ENCODE measurements at regions not wholly inside any gene's neighbourhood (a gene's known extent, or its start where the extent isn't known, plus 50 kb on each side); places are given as distances from the start of the nearest gene placed in this dataset.

GRCh38 chr10:131464789-131465188 is 153.3 kb upstream of the TCERG1L start:
- 2% methylated on average over 5 of the region's 5 CpGs for WGBS (ENCODE audit: low lambda C conversion rate)
- peaks cover 0 to 9% of the 10 kb centered on the region in 2 experiments; a peak in 2 of 5 replicates for H3K27me3 ChIP-seq (ENCODE audit: control insufficient read depth in 1 of 2, insufficient read depth in 2 of 2, low read length in 2 of 2)
- ATAC-seq (no peak), FAIRE-seq (no peak), DNase-seq (ENCODE audit: low spot score) (no peak)
- no peak overlapping the region for H3K27ac ChIP-seq (ENCODE audit: extremely low read length, insufficient read depth, low read length)
- no peak overlapping the region for H3K4me2 ChIP-seq (ENCODE audit: low read depth, low read length)
- no peaks in the 10 kb centered on the region for H3K79me2 ChIP-seq (ENCODE audit: insufficient read depth, low read length)
- no peaks in the 10 kb centered on the region for H4K20me1 ChIP-seq (ENCODE audit: insufficient read depth, low read length)
- POLR2A ChIA-PET = no interaction called here
- no peaks in the 10 kb centered on the region for H3K36me3 ChIP-seq (replicated peaks in 1 of 2; ENCODE audit: control insufficient read depth in 1 of 2, insufficient read depth in 2 of 2, low read length in 2 of 2)
- no peak overlapping the region for H2AFZ ChIP-seq (ENCODE audit: low read length)
- no peak overlapping the region for H3K9ac ChIP-seq (ENCODE audit: insufficient read depth, low read depth, low read length)
- H3K4me3 ChIP-seq (replicated peaks in 1 of 3; ENCODE audit: insufficient read depth in 1 of 3, low read depth in 2 of 3, low read length in 3 of 3) = no peak overlapping the region
- in situ Hi-C loops (cut with HindIII; ENCODE audit: extremely low pct_ligation_motif_present, low pct_unique_long_range_greater_than_20kb) = no loop called here
- intact Hi-C loops (cut with micrococcal nuclease; ENCODE audit: unreplicated experiment) = no loop called here
- CTCF ChIA-PET (ENCODE audit: low intra/inter-chr PET ratio, low total read pairs) = no interaction called here
- TF ChIP-seq TMF1 (CRISPR knock-in tag; IDR thresholded peaks at IDR 0.05; ENCODE audit: low read depth) (no peak), KDM5A (IDR thresholded peaks at IDR 0.05; ENCODE audit: borderline replicate concordance, low read length) (no peak), ZNF746 (CRISPR knock-in tag; IDR thresholded peaks at IDR 0.05) (no peak), ZNF292 (CRISPR knock-in tag; IDR thresholded peaks at IDR 0.05; ENCODE audit: borderline replicate concordance, low read depth) (no peak), ZNF333 (CRISPR knock-in tag; IDR thresholded peaks at IDR 0.05; ENCODE audit: borderline replicate concordance) (no peak), ZNF724P (CRISPR knock-in tag; IDR thresholded peaks at IDR 0.05; ENCODE audit: borderline replicate concordance) (no peak), CC2D1A (CRISPR knock-in tag; IDR thresholded peaks at IDR 0.05) (no peak), TBX2 (CRISPR knock-in tag; IDR thresholded peaks at IDR 0.05; ENCODE audit: borderline replicate concordance) (no peak)
- TF ChIP-seq, protein P1, sequence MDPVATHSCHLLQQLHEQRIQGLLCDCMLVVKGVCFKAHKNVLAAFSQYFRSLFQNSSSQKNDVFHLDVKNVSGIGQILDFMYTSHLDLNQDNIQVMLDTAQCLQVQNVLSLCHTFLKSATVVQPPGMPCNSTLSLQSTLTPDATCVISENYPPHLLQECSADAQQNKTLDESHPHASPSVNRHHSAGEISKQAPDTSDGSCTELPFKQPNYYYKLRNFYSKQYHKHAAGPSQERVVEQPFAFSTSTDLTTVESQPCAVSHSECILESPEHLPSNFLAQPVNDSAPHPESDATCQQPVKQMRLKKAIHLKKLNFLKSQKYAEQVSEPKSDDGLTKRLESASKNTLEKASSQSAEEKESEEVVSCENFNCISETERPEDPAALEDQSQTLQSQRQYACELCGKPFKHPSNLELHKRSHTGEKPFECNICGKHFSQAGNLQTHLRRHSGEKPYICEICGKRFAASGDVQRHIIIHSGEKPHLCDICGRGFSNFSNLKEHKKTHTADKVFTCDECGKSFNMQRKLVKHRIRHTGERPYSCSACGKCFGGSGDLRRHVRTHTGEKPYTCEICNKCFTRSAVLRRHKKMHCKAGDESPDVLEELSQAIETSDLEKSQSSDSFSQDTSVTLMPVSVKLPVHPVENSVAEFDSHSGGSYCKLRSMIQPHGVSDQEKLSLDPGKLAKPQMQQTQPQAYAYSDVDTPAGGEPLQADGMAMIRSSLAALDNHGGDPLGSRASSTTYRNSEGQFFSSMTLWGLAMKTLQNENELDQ (CRISPR knock-in tag; IDR thresholded peaks at IDR 0.05; ENCODE audit: borderline replicate concordance) = no peak
- TF ChIP-seq, protein P2, sequence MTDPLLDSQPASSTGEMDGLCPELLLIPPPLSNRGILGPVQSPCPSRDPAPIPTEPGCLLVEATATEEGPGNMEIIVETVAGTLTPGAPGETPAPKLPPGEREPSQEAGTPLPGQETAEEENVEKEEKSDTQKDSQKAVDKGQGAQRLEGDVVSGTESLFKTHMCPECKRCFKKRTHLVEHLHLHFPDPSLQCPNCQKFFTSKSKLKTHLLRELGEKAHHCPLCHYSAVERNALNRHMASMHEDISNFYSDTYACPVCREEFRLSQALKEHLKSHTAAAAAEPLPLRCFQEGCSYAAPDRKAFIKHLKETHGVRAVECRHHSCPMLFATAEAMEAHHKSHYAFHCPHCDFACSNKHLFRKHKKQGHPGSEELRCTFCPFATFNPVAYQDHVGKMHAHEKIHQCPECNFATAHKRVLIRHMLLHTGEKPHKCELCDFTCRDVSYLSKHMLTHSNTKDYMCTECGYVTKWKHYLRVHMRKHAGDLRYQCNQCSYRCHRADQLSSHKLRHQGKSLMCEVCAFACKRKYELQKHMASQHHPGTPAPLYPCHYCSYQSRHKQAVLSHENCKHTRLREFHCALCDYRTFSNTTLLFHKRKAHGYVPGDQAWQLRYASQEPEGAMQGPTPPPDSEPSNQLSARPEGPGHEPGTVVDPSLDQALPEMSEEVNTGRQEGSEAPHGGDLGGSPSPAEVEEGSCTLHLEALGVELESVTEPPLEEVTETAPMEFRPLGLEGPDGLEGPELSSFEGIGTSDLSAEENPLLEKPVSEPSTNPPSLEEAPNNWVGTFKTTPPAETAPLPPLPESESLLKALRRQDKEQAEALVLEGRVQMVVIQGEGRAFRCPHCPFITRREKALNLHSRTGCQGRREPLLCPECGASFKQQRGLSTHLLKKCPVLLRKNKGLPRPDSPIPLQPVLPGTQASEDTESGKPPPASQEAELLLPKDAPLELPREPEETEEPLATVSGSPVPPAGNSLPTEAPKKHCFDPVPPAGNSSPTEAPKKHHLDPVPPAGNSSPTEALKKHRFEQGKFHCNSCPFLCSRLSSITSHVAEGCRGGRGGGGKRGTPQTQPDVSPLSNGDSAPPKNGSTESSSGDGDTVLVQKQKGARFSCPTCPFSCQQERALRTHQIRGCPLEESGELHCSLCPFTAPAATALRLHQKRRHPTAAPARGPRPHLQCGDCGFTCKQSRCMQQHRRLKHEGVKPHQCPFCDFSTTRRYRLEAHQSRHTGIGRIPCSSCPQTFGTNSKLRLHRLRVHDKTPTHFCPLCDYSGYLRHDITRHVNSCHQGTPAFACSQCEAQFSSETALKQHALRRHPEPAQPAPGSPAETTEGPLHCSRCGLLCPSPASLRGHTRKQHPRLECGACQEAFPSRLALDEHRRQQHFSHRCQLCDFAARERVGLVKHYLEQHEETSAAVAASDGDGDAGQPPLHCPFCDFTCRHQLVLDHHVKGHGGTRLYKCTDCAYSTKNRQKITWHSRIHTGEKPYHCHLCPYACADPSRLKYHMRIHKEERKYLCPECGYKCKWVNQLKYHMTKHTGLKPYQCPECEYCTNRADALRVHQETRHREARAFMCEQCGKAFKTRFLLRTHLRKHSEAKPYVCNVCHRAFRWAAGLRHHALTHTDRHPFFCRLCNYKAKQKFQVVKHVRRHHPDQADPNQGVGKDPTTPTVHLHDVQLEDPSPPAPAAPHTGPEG (CRISPR knock-in tag; IDR thresholded peaks at IDR 0.05) = no peak
- H3K4me1 ChIP-seq (ENCODE audit: insufficient read depth, low read length) = no peaks in the 10 kb centered on the region
- BruUV-seq (replicated peaks) = no TSS peak
- H3K9me3 ChIP-seq (ENCODE audit: low read length) = no peaks in the 10 kb centered on the region
